ENCODE measurements at regions not wholly inside any gene's neighbourhood (a gene's known extent, or its start where the extent isn't known, plus 50 kb on each side); places are given as distances from the start of the nearest gene placed in this dataset.

DNA sequence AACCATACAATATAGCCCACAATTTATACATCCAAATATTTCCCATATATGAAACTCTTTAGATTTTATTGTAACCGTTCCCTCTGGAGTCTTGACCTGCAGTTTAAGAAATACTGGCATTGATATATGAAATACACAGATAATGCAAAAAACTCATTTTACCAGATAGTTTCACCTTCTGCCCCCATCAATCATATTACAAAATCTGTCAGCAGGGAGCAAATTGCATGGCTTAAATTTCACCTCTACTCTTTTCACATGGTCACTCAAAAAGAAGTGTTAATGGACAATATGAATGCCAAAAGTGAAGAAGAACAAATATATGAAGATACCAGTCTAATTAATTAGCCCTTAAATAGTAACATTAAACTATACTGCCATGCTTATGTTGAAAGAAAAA lies 57.0 kb upstream of the TMEM106B start:
- H2BK20ac ChIP-seq (ENCODE audit: low read depth, low read length) = no peak overlapping the region
- no peak overlapping the region for H3K56ac ChIP-seq (ENCODE audit: extremely low read depth, insufficient read depth, low read length)
- dilution Hi-C loops (cut with HindIII; ENCODE audit: low sequenced_read_pairs, unreplicated experiment) = no loop called here
- no peak overlapping the region for H2AK5ac ChIP-seq (ENCODE audit: low read depth, low read length)
- WGBS, 2 experiments (ENCODE audit: extremely low coverage in 2 of 2, insufficient read length in 1 of 2) = no CpG with 5 or more reads among the region's 1 CpG
- no peak overlapping the region for H4K91ac ChIP-seq (ENCODE audit: insufficient read depth, low read depth, low read length)
- no peak overlapping the region for H3K18ac ChIP-seq (ENCODE audit: low read depth, low read length)
- TF ChIP-seq RFX5 (IDR thresholded peaks at IDR 0.05; ENCODE audit: low read depth, low read length) (no peak), CHD1 (IDR thresholded peaks at IDR 0.05; ENCODE audit: low read depth, low read length) (no peak), MAZ (IDR thresholded peaks at IDR 0.05; ENCODE audit: borderline replicate concordance, low read depth, low read length) (no peak), MAFK (IDR thresholded peaks at IDR 0.05; ENCODE audit: low read depth, low read length) (no peak), ELK1 (IDR thresholded peaks at IDR 0.05; ENCODE audit: borderline replicate concordance, low read depth, low read length) (no peak), BHLHE40 (IDR thresholded peaks at IDR 0.05; ENCODE audit: low read depth, low read length) (no peak), SMC3 (IDR thresholded peaks at IDR 0.05; ENCODE audit: low read depth, low read length) (no peak), POLR2A (IDR thresholded peaks at IDR 0.05; ENCODE audit: low read depth, low read length) (no peak), MXI1 (IDR thresholded peaks at IDR 0.05; ENCODE audit: borderline replicate concordance, low read depth, low read length) (no peak), CEBPB (IDR thresholded peaks at IDR 0.05; ENCODE audit: low read depth, low read length) (no peak), FOS (IDR thresholded peaks at IDR 0.05; ENCODE audit: low read depth, low read length) (no peak), RCOR1 (IDR thresholded peaks at IDR 0.05; ENCODE audit: insufficient replicate concordance, low read length) (no peak), USF2 (IDR thresholded peaks at IDR 0.05; ENCODE audit: low read depth, low read length) (no peak)
- TF ChIP-seq, protein P1, sequence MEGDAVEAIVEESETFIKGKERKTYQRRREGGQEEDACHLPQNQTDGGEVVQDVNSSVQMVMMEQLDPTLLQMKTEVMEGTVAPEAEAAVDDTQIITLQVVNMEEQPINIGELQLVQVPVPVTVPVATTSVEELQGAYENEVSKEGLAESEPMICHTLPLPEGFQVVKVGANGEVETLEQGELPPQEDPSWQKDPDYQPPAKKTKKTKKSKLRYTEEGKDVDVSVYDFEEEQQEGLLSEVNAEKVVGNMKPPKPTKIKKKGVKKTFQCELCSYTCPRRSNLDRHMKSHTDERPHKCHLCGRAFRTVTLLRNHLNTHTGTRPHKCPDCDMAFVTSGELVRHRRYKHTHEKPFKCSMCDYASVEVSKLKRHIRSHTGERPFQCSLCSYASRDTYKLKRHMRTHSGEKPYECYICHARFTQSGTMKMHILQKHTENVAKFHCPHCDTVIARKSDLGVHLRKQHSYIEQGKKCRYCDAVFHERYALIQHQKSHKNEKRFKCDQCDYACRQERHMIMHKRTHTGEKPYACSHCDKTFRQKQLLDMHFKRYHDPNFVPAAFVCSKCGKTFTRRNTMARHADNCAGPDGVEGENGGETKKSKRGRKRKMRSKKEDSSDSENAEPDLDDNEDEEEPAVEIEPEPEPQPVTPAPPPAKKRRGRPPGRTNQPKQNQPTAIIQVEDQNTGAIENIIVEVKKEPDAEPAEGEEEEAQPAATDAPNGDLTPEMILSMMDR (conservative IDR thresholded peaks at IDR 0.05; ENCODE audit: low read depth, low read length) = no peak
- H3K9me3 ChIP-seq (ENCODE audit: control insufficient read depth, insufficient read depth, low read length) = no peaks in the 10 kb centered on the region
- no peak overlapping the region for H3K27ac ChIP-seq (ENCODE audit: insufficient read depth, low read length)
- no peak overlapping the region for H3K4me2 ChIP-seq (ENCODE audit: low read depth, low read length)
- CTCF ChIA-PET = no interaction called here
- H4K20me1 ChIP-seq (ENCODE audit: insufficient read depth, low read length) = no peaks in the 10 kb centered on the region
- DNase-seq (no peak), ATAC-seq (ENCODE audit: low read depth) (no peak)
- H4K8ac ChIP-seq (ENCODE audit: low read depth in 2 of 2, low read length in 2 of 2) = no peak overlapping the region
- intact Hi-C loops (cut with micrococcal nuclease) = no loop called here
- no peak overlapping the region for H3K4ac ChIP-seq (ENCODE audit: low read depth, low read length)
- no peaks in the 10 kb centered on the region for H3K27me3 ChIP-seq (ENCODE audit: control insufficient read depth, insufficient read depth, low read length)
- BruUV-seq (replicated peaks) = no TSS peak
- no peaks in the 10 kb centered on the region for H3K9me1 ChIP-seq (ENCODE audit: insufficient read depth, low read length)
- no peak overlapping the region for H2BK15ac ChIP-seq (ENCODE audit: low read depth, low read length)
- H2BK120ac ChIP-seq (ENCODE audit: low read depth, low read length) = no peak overlapping the region
- H2AFZ ChIP-seq (replicated peaks; ENCODE audit: low read length, poor library complexity) = no peak overlapping the region
- no peak overlapping the region for H2AK9ac ChIP-seq (replicated peaks; ENCODE audit: low read depth, low read length, poor library complexity)
- POLR2A ChIA-PET (ENCODE audit: unreplicated experiment) = no interaction called here
- in situ Hi-C loops (cut with MboI; ENCODE audit: low sequenced_read_pairs) = no loop called here
- H3K14ac ChIP-seq (replicated peaks; ENCODE audit: low read depth, low read length) = no peak overlapping the region
- no peak overlapping the region for H3K23ac ChIP-seq (ENCODE audit: low read depth, low read length)
- H3K4me1 ChIP-seq (ENCODE audit: control insufficient read depth, insufficient read depth, low read length) = no peaks in the 10 kb centered on the region
- H4K5ac ChIP-seq (ENCODE audit: low read depth, low read length) = no peak overlapping the region
- H3K4me3 ChIP-seq (ENCODE audit: insufficient read depth, low read depth, low read length) = no peak overlapping the region
- H3K9ac ChIP-seq (ENCODE audit: low read depth, low read length) = no peak overlapping the region
- no peaks in the 10 kb centered on the region for H3K36me3 ChIP-seq (ENCODE audit: control insufficient read depth, insufficient read depth, low read length)
- H3K79me1 ChIP-seq (ENCODE audit: low read depth in 1 of 2, low read length in 2 of 2) = no peaks in the 10 kb centered on the region
- H2BK5ac ChIP-seq (ENCODE audit: low read depth, low read length, poor library complexity, severe bottlenecking) = no peak overlapping the region
